IMR-90 (cell line): ENCODE measurements at regions not wholly inside any gene's neighbourhood (a gene's known extent, or its start where the extent isn't known, plus 50 kb on each side); places are given as distances from the start of the nearest gene placed in this dataset.

Experiments
- ATAC-seq: fragments of 200-7000 bp; cut with Tn5 transposase; 2 replicates; pipeline ENCODE4 v1.9.1; 2020; ENCODE audit warnings: low read depth, mild to moderate bottlenecking, moderate library complexity
- BruUV-seq: library from RNA; stranded (reverse); fragments of 400-500 nt; replicated peaks from 2 replicates; lab custom pipeline; 2021; lab: Mats Ljungman, UMichigan
- CTCF ChIA-PET: fragments of 300-600 bp; formaldehyde crosslinking; extraction: SDS; loops from one replicate; lab custom pipeline; 2021; ENCODE audit warnings: antibody characterized with exemption; lab: Yijun Ruan, JAX
- POLR2A ChIA-PET: fragments of 300-600 bp; sonication (Branson Sonifier 250); formaldehyde crosslinking; loops from one replicate; lab custom pipeline; 2022; ENCODE audit warnings: antibody characterized with exemption; ENCODE audit not compliant: unreplicated experiment; lab: Charles Lee
- DNase-seq: peaks from one replicate; pipeline ENCODE4 v3.0.0; 2013
- H2AFZ ChIP-seq: replicated peaks from 2 replicates; pipeline ENCODE3; 2013; ENCODE audit warnings: low read length, mild to moderate bottlenecking; ENCODE audit not compliant: poor library complexity
- H2AK5ac ChIP-seq: 2 replicates; pipeline ENCODE4 v1.6.1; 2013; ENCODE audit warnings: low read depth, low read length, inconsistent platforms
- H2AK9ac ChIP-seq: replicated peaks from 2 replicates; pipeline ENCODE3; 2013; ENCODE audit warnings: mild to moderate bottlenecking, low read depth, low read length, moderate library complexity; ENCODE audit not compliant: poor library complexity
- H2BK120ac ChIP-seq: 2 replicates; pipeline ENCODE4 v1.6.1; 2013; ENCODE audit warnings: low read depth, low read length, inconsistent platforms
- H2BK15ac ChIP-seq: 3 replicates; pipeline ENCODE4 v1.6.1; 2013; ENCODE audit warnings: low read depth, low read length, inconsistent platforms
- H2BK20ac ChIP-seq: 2 replicates; pipeline ENCODE4 v1.6.1; 2013; ENCODE audit warnings: low read depth, mild to moderate bottlenecking, inconsistent platforms, low read length, moderate library complexity
- H2BK5ac ChIP-seq: 2 replicates; pipeline ENCODE4 v1.6.1; 2013; ENCODE audit warnings: mild to moderate bottlenecking, low read depth, low read length, inconsistent platforms; ENCODE audit not compliant: poor library complexity, severe bottlenecking
- H3K14ac ChIP-seq: replicated peaks from 2 replicates; pipeline ENCODE4 v1.6.1; 2013; ENCODE audit warnings: low read depth, low read length, inconsistent platforms
- H3K18ac ChIP-seq: 2 replicates; pipeline ENCODE4 v1.6.1; 2013; ENCODE audit warnings: low read depth, low read length, control low read depth
- H3K23ac ChIP-seq: 2 replicates; pipeline ENCODE4 v1.6.1; 2013; ENCODE audit warnings: low read depth, low read length, inconsistent platforms
- H3K27ac ChIP-seq: 2 replicates; pipeline ENCODE4 v1.5.1; 2013; ENCODE audit warnings: mild to moderate bottlenecking, control low read depth, low read length; ENCODE audit not compliant: insufficient read depth
- H3K27me3 ChIP-seq: 2 replicates; pipeline ENCODE4 v1.6.1; 2013; ENCODE audit warnings: low read length; ENCODE audit not compliant: control insufficient read depth, insufficient read depth
- H3K36me3 ChIP-seq: 2 replicates; pipeline ENCODE4 v1.6.1; 2013; ENCODE audit warnings: low read length, mixed read lengths; ENCODE audit not compliant: control insufficient read depth, insufficient read depth
- H3K4ac ChIP-seq: 2 replicates; pipeline ENCODE4 v1.6.1; 2013; ENCODE audit warnings: low read depth, low read length, inconsistent platforms
- H3K4me1 ChIP-seq: 2 replicates; pipeline ENCODE4 v1.6.1; 2013; ENCODE audit warnings: low read length, mixed read lengths; ENCODE audit not compliant: control insufficient read depth, insufficient read depth
- H3K4me2 ChIP-seq: 2 replicates; pipeline ENCODE4 v1.6.1; 2013; ENCODE audit warnings: low read depth, mild to moderate bottlenecking, control low read depth, low read length, moderate library complexity
- H3K4me3 ChIP-seq: 2 replicates; pipeline ENCODE4 v1.5.1; 2013; ENCODE audit warnings: low read depth, mild to moderate bottlenecking, control low read depth, low read length, moderate library complexity; ENCODE audit not compliant: insufficient read depth
- H3K56ac ChIP-seq: 2 replicates; pipeline ENCODE4 v1.6.1; 2013; ENCODE audit warnings: low read length, inconsistent platforms; ENCODE audit not compliant: insufficient read depth; ENCODE audit errors: extremely low read depth
- H3K79me1 ChIP-seq, 2 experiments: 2 replicates each; pipeline ENCODE4 v1.6.1; 2013; ENCODE audit warnings: low read length in 2 of 2, inconsistent platforms in 1 of 2, low read depth in 1 of 2
- H3K9ac ChIP-seq: 2 replicates; pipeline ENCODE4 v1.6.1; 2013; ENCODE audit warnings: low read depth, low read length, control low read depth
- H3K9me1 ChIP-seq: 2 replicates; pipeline ENCODE4 v1.6.1; 2013; ENCODE audit warnings: low read length, inconsistent platforms; ENCODE audit not compliant: insufficient read depth
- H3K9me3 ChIP-seq: 2 replicates; pipeline ENCODE4 v1.6.1; 2013; ENCODE audit warnings: low read length; ENCODE audit not compliant: control insufficient read depth, insufficient read depth
- H4K20me1 ChIP-seq: 2 replicates; pipeline ENCODE4 v1.6.1; 2013; ENCODE audit warnings: low read length, inconsistent platforms; ENCODE audit not compliant: insufficient read depth
- H4K5ac ChIP-seq: 2 replicates; pipeline ENCODE4 v1.6.1; 2013; ENCODE audit warnings: mild to moderate bottlenecking, low read depth, low read length, control low read depth
- H4K8ac ChIP-seq, 2 experiments: 2 replicates each; pipeline ENCODE4 v1.6.1; 2013; ENCODE audit warnings: low read depth in 2 of 2, low read length in 2 of 2, control low read depth in 1 of 2, inconsistent platforms in 1 of 2
- H4K91ac ChIP-seq: 2 replicates; pipeline ENCODE4 v1.6.1; 2013; ENCODE audit warnings: low read depth, low read length, inconsistent platforms; ENCODE audit not compliant: insufficient read depth
- BHLHE40 ChIP-seq: fragments of 150-350 bp; IDR thresholded peaks from 2 replicates; pipeline ENCODE4 v1.6.1; 2016; ENCODE audit warnings: mild to moderate bottlenecking, low read depth, low read length
- CEBPB ChIP-seq: IDR thresholded peaks from 2 replicates; pipeline ENCODE4 v1.6.1; 2012; ENCODE audit warnings: low read depth, low read length, improper control_type of control experiment
- CHD1 ChIP-seq: IDR thresholded peaks from 2 replicates; pipeline ENCODE4 v1.6.1; 2012; ENCODE audit warnings: low read depth, low read length, improper control_type of control experiment
- FOS ChIP-seq: fragments of 150-350 bp; IDR thresholded peaks from 2 replicates; pipeline ENCODE4 v1.6.1; 2016; ENCODE audit warnings: low read depth, low read length
- MAFK ChIP-seq: IDR thresholded peaks from 2 replicates; pipeline ENCODE4 v1.6.1; 2012; ENCODE audit warnings: low read depth, low read length, improper control_type of control experiment
- MAZ ChIP-seq: IDR thresholded peaks from 2 replicates; pipeline ENCODE4 v1.6.1; 2012; ENCODE audit warnings: low read depth, mild to moderate bottlenecking, low read length, improper control_type of control experiment, moderate library complexity, borderline replicate concordance
- MXI1 ChIP-seq: IDR thresholded peaks from 2 replicates; pipeline ENCODE4 v1.6.1; 2012; ENCODE audit warnings: low read depth, mild to moderate bottlenecking, low read length, moderate library complexity, borderline replicate concordance
- NFE2L2 ChIP-seq: fragments of 150-350 bp; IDR thresholded peaks from 2 replicates; pipeline ENCODE4 v1.6.1; 2016; ENCODE audit warnings: low read depth, mild to moderate bottlenecking, low read length
- POLR2A ChIP-seq: IDR thresholded peaks from 2 replicates; pipeline ENCODE4 v1.6.1; 2012; ENCODE audit warnings: mild to moderate bottlenecking, low read depth, low read length
- RAD21 ChIP-seq: IDR thresholded peaks from 2 replicates; pipeline ENCODE4 v1.6.1; 2012; ENCODE audit warnings: low read length, improper control_type of control experiment
- RCOR1 ChIP-seq: IDR thresholded peaks from 2 replicates; pipeline ENCODE4 v1.6.1; 2012; ENCODE audit warnings: mild to moderate bottlenecking, low read length, improper control_type of control experiment; ENCODE audit not compliant: insufficient replicate concordance
- RFX5 ChIP-seq: IDR thresholded peaks from 2 replicates; pipeline ENCODE4 v1.8.0; 2012; ENCODE audit warnings: low read depth, mild to moderate bottlenecking, low read length, moderate library complexity
- SMC3 ChIP-seq: fragments of 150-350 bp; IDR thresholded peaks from 2 replicates; pipeline ENCODE4 v1.6.1; 2016; ENCODE audit warnings: low read depth, mild to moderate bottlenecking, antibody characterized with exemption, low read length, moderate library complexity
- WGBS, 2 experiments: methylation state at CpG; one replicate each; pipeline versions ENCODE4 v1.1.5 to v1.1.7; 2013; ENCODE audit warnings: missing lambda C conversion rate in 2 of 2; ENCODE audit not compliant: insufficient read length in 1 of 2; ENCODE audit errors: extremely low coverage in 2 of 2; 5-methylcytosine and 5-hydroxymethylcytosine counted together
- dilution Hi-C: fragments of 300-500 bp; cut with HindIII; formaldehyde crosslinking; loops from one replicate; pipeline ENCODE4 v1.14.3; 2018; ENCODE audit warnings: low sequenced_read_pairs; ENCODE audit not compliant: unreplicated experiment
- in situ Hi-C: fragments of 300-500 bp; cut with MboI; formaldehyde crosslinking; loops from 3 replicates; pipeline ENCODE4 v1.14.3; 2019; ENCODE audit warnings: low sequenced_read_pairs, inconsistent platforms, mixed read lengths
- intact Hi-C: fragments of 100-400 bp; cut with micrococcal nuclease; formaldehyde crosslinking; loops from 2 replicates; pipeline ENCODE4 v1.10.0; 2022
- TF ChIP-seq, protein P1 (sequence below): fragments of 150-350 bp; IDR thresholded peaks from 2 replicates; pipeline ENCODE4 v1.6.1; 2016; ENCODE audit warnings: low read depth, mild to moderate bottlenecking, low read length, moderate library complexity, borderline replicate concordance
- TF ChIP-seq, protein P2 (sequence below): fragments of 150-350 bp; IDR thresholded peaks from 2 replicates; pipeline ENCODE4 v1.6.1; 2017; ENCODE audit warnings: mild to moderate bottlenecking, antibody characterized with exemption, low read length, low read depth
- TF ChIP-seq, protein P3 (sequence below): conservative IDR thresholded peaks from 2 replicates; pipeline ENCODE4 v1.5.1; 2012; ENCODE audit warnings: mild to moderate bottlenecking, low read depth, low read length, improper control_type of control experiment

DNA sequence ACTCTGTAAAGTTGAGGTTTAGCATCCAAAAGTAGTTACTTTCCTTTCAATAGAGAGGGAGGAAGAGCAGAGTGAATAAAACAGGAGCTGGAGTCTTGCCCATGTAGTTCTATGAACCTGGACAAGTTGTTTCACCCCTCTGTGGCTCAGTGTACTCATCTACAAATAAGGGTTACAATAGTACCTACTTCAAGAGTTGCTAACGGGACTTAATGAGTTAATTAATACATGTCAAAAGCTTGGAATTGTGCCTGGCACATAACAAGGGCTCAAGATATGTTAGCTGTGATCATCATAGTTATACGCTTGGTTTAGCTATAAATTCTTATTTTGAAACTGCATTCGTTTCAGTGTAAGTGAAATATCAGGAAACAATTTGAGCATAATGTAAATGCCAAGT, 388.5 kb upstream of the THBS1 start:
- POLR2A ChIA-PET, result interaction anchor here (1.2 kb wide), 1 partner anchor 11 kb away, joined by 3 read pairs; no protein-coding TSS in a partner anchor
- Histone ChIP-seq H2AK5ac (peak overlapping the region; percentile 90), H3K9ac (peak overlapping the region; percentile 36; the same call in 1 of the 2 replicates), H4K91ac (peak overlapping the region; percentile 97), H4K5ac (peak overlapping the region; percentile 94), H3K56ac (peak overlapping the region; percentile 89), H3K4me1 (peaks cover 39% of the 10 kb centered on the region), H3K27me3 (no peaks in the 10 kb centered on the region), H2AK9ac (no peak overlapping the region), H3K4me2 (peak overlapping the region; percentile 69; the same call in 1 of the 2 replicates), H4K8ac (peak overlapping the region; percentile 45 to 94), H3K18ac (peak overlapping the region; percentile 99), H3K23ac (peak overlapping the region; percentile 94), H3K4me3 (no peak overlapping the region), H3K79me1 (peaks cover 14 to 35% of the 10 kb centered on the region in 2 experiments; a peak in 3 of 4 replicates), H2BK5ac (peak overlapping the region; percentile 100), H2BK15ac (peak overlapping the region; percentile 82; the same call in 2 of the 3 replicates), H4K20me1 (no peaks in the 10 kb centered on the region), H3K9me1 (peaks cover 22% of the 10 kb centered on the region), H3K9me3 (no peaks in the 10 kb centered on the region), H3K36me3 (no peaks in the 10 kb centered on the region), H2BK120ac (peak overlapping the region; percentile 100), H2AFZ (no peak overlapping the region), H3K14ac (peak overlapping the region; percentile 96), H3K27ac (peak overlapping the region; percentile 79), H3K4ac (peak overlapping the region; percentile 97), H2BK20ac (peak overlapping the region; percentile 100)
- in situ Hi-C loops, result no loop called here
- CTCF ChIA-PET, result no interaction called here
- ATAC-seq (no peak), DNase-seq (no peak)
- dilution Hi-C loops, result no loop called here
- no CpG with 5 or more reads among the region's 3 CpGs for WGBS, 2 experiments
- no TSS peak for BruUV-seq
- TF ChIP-seq CHD1 (no peak), FOS (no peak), SMC3 (no peak), RFX5 (no peak), RAD21 (no peak), MAFK (no peak), MAZ (no peak), NFE2L2 (no peak), BHLHE40 (no peak), POLR2A (no peak), MXI1 (no peak), CEBPB (no peak), RCOR1 (no peak)
- TF ChIP-seq, protein P1, sequence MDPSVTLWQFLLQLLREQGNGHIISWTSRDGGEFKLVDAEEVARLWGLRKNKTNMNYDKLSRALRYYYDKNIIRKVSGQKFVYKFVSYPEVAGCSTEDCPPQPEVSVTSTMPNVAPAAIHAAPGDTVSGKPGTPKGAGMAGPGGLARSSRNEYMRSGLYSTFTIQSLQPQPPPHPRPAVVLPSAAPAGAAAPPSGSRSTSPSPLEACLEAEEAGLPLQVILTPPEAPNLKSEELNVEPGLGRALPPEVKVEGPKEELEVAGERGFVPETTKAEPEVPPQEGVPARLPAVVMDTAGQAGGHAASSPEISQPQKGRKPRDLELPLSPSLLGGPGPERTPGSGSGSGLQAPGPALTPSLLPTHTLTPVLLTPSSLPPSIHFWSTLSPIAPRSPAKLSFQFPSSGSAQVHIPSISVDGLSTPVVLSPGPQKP, result no peak
- TF ChIP-seq, protein P2, sequence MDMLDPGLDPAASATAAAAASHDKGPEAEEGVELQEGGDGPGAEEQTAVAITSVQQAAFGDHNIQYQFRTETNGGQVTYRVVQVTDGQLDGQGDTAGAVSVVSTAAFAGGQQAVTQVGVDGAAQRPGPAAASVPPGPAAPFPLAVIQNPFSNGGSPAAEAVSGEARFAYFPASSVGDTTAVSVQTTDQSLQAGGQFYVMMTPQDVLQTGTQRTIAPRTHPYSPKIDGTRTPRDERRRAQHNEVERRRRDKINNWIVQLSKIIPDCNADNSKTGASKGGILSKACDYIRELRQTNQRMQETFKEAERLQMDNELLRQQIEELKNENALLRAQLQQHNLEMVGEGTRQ, result no peak
- TF ChIP-seq, protein P3, sequence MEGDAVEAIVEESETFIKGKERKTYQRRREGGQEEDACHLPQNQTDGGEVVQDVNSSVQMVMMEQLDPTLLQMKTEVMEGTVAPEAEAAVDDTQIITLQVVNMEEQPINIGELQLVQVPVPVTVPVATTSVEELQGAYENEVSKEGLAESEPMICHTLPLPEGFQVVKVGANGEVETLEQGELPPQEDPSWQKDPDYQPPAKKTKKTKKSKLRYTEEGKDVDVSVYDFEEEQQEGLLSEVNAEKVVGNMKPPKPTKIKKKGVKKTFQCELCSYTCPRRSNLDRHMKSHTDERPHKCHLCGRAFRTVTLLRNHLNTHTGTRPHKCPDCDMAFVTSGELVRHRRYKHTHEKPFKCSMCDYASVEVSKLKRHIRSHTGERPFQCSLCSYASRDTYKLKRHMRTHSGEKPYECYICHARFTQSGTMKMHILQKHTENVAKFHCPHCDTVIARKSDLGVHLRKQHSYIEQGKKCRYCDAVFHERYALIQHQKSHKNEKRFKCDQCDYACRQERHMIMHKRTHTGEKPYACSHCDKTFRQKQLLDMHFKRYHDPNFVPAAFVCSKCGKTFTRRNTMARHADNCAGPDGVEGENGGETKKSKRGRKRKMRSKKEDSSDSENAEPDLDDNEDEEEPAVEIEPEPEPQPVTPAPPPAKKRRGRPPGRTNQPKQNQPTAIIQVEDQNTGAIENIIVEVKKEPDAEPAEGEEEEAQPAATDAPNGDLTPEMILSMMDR, result no peak
- intact Hi-C loops, result no loop called here
